Activated CD4-positive, CD25-positive, alpha-beta regulatory T cell treated with anti-CD3 and anti-CD28 coated beads, Interleukin-2, amount 50 U/mL, for 24 hours (primary cell): ENCODE measurements at regions not wholly inside any gene's neighbourhood (a gene's known extent, or its start where the extent isn't known, plus 50 kb on each side); places are given as distances from the start of the nearest gene placed in this dataset.
"Not testable (repeated sequence)": the region's sequence is repeated elsewhere in the genome, so short reads cannot be mapped to it uniquely, and the experiment has no call there.

Experiments
- ATAC-seq, 2 donors: fragments of 150-1000 bp; cut with Tn5 transposase; one replicate each; pipeline ENCODE4 v1.10.0; 2021; ENCODE audit warnings: mild to moderate bottlenecking in 1 of 2, moderate library complexity in 1 of 2

GRCh38 chr3:168839653-168840052, 743.9 kb upstream of the GOLIM4 start:
- no peak for ATAC-seq

GRCh38 chr3:168834558-168834957, 738.8 kb upstream of the GOLIM4 start:
- ATAC-seq: no peak

GRCh38 chr3:168828943-168829342, 733.2 kb upstream of the GOLIM4 start:
- no peak for ATAC-seq

DNA sequence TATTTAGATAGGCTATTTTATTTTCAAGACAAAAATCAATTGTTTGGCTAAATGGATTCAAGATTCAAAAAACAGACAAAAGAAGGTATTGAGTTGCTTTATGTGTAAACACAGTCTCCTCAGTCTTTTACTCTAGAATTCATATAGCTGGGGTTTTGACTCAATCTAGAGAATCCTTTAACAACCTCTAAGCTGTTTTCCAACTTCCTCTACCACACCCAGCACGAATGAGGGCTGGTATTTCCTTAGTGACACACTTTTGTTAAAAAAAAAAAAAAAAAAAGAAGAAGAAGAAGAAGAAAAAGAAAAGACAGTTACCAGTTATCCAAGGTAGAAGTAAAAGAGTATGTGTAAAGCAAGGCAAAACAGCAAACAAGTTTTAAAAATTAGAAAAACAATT, 732.8 kb upstream of the GOLIM4 start:
- ATAC-seq: no peak

GRCh38 chr3:168828014-168828413, 732.3 kb upstream of the GOLIM4 start:
- no peak for ATAC-seq

DNA sequence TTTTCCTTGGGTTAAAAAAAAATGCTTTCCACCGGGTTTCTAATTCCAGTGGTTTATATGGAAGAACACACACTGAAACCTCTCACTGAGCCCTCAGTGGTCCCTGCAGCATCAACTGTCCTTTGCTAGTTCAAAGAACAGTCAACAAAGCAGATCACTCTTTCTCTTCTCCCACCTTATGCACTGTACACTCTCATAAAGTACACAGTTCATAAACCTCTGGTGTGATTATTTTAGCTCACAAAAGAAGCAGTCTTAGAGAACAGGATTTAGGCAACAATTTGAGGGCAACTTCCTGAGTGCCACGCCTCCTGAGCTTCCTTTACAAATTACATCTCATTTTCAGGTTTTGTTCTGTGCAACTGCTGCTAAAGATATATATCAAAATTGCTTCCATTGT, 728.4 kb upstream of the GOLIM4 start:
- ATAC-seq: no peak

DNA sequence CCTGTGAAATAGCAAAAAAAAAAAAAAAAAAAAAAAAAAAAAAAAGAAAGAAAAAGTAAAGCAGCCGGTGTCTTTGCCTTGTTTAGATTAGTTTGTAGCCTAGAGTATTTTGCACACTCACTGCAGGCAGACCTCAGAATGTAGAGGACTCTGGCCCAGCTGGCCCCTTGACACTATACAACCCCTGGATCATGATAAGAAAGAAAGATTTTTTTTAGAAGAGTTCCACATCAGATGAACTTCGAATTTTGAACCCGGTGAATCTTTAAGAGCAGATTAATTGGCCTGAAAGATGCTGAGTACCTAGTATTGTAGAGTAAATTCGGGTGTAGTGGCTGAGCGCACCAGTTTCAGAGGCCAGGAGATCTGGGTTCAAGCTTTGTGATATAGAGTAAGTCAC, 727.7 kb upstream of the GOLIM4 start:
- ATAC-seq: no peak

DNA sequence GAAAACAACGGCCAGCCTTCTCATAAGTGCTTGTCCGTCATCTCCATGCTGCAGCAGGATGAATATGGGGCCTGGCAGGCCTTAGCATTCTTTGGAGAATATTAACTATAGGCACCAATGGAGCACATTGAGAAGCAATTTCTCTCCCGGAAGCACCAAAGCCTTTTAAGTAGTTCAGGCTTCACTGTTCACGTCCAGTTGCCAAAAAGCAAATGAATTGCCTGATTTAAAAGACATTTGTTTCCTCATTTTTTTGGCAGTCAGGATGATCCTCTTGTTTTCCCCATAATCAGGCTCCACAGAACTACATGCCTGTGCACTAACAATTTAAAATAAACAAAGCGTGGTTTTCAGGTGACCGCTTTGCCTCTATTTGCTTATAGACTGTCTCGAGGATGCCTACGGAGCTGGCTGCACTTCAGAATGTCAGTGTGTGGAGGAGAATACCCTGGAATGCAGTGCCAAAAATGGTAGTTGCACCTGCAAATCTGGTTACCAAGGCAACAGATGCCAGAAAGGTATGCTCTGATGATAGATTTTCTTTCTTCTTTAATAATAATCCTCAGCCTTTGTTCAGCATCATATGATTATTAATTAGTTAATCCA, 725.2 kb upstream of the GOLIM4 start:
- no peak for ATAC-seq

DNA sequence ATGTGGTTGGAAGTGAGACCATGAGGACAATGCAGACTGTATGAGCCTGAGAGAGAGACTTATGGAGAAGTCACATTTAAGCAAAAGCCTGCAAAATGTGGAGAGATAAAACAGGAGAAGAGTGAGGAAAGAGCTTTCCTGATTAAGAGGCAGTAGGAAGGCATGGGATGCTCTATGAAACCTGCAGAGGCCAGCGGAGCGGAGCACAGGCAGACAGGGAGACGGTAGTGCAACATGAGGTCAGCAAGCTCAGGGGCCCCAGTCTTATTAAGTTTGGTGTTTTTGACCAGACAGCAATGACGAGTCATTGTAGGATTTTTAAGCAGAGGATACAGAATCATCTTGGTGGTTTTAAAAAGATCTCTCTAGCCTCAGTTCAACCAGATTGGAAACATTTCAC, 721.5 kb upstream of the GOLIM4 start:
- ATAC-seq: no peak

- no peak for ATAC-seq
These were observed 720.2 kb upstream of the GOLIM4 start for GRCh38 chr3:168815946-168816345.

- no peak for ATAC-seq
These were observed 717.6 kb upstream of the GOLIM4 start for GRCh38 chr3:168813225-168813802.

- ATAC-seq: no peak
These were observed 716.5 kb upstream of the GOLIM4 start for GRCh38 chr3:168812234-168812633.

GRCh38 chr3:168808596-168808995, 712.9 kb upstream of the GOLIM4 start:
- no peak for ATAC-seq

- ATAC-seq: no peak
These were observed 711.7 kb upstream of the GOLIM4 start for GRCh38 chr3:168807448-168807847.

DNA sequence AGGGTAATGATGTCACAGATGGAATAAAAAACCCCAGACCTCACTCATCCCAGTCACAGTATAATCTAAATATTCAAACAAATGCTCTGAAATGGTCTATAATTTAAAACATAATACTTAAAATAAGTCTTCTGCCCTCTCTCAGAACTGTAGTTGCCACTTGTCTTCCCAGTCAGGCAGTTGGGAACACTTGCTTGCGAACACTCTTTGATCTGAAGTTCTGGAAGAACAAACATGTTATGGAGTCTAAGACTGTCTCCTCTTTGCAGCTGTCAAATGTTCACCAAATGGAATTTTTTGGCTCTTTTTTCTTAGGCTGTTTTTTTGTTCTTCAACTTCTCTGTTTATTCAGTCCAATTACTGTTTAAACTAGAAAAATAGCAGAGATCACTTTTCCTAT, 711.1 kb upstream of the GOLIM4 start:
- no peak for ATAC-seq

GRCh38 chr3:168803536-168803935, 707.8 kb upstream of the GOLIM4 start:
- no peak for ATAC-seq

DNA sequence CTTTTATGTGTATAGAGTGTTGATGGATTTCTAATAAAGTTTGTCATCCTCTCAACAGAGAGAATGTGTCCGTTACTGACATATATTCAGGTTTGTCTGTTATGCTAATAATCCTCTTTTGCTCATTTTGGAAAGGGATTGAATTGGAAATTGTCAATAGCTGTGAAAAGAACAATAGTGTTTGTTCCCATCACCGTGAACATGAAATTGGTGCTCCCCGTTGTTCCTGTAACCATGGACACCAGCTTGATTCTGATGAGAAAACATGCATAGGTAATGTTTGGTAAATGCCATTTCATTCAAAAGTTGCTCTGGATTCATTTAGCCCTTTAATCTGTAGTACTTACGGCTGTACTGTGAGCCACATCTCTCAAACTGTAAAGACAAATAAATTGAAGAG, 707.0 kb upstream of the GOLIM4 start:
- ATAC-seq: no peak

- no peak for ATAC-seq
These were observed 706.1 kb upstream of the GOLIM4 start for GRCh38 chr3:168801794-168802193.

DNA sequence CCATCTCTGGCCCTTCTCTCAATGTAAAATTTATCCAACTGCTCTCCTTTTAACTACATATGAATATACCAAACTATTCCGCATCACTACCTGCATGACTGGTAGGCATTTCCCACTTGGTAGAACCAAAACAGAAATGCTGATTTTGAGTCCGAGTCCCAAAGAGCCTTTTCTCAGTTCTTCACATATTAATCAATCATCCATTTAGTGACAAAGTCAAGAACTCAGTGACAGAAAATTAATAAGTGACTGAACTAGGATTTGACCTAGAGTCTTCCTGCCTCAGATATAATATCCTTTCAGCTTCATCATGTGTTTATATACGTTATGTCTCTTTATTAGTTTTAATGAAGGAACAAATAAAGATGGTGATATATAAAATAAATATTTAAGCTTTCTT, 700.6 kb upstream of the GOLIM4 start:
- no peak for ATAC-seq

GRCh38 chr3:168794427-168794826, 698.7 kb upstream of the GOLIM4 start:
- no peak for ATAC-seq

DNA sequence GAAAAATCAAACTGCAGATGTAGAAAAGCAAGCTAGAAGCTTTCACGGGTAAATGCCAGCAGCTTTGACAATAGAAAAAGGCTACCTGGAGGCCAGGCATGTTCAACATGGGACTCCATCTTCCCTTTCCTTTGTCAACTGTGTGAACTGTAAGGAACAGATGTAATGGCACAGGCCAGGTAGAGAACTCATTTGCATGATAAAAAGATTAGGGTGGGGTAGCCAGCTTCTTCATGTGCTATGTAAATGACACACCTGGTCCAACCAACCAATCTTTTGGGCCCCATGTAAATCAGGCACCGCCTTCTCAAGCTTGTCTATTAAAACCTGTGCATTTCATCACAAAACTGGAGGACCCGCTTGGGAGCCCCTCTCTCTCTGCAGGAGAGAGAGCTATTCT, 686.5 kb upstream of the GOLIM4 start:
- ATAC-seq: no peak

GRCh38 chr3:168779970-168780645, 684.4 kb upstream of the GOLIM4 start:
- not testable (repeated sequence) for ATAC-seq

DNA sequence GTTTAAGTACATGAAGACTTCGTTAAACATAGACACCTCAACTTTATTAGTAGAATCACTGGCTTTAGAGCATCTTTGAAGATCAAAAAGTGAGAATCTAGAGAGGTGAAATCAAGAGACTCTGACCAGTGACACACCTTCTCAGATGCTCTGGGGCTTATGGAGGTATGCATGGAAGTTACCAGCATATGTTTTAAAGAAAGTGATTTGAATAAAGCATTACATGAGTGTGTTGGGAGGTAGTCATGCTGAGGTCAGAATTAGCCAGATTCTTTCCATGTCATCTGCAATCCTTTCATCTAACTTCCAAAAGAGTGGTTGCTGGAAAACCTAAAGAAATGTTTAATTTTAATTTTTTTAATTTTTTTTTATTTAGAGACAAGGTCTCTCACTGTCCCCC, 658.0 kb upstream of the GOLIM4 start:
- ATAC-seq: no peak

DNA sequence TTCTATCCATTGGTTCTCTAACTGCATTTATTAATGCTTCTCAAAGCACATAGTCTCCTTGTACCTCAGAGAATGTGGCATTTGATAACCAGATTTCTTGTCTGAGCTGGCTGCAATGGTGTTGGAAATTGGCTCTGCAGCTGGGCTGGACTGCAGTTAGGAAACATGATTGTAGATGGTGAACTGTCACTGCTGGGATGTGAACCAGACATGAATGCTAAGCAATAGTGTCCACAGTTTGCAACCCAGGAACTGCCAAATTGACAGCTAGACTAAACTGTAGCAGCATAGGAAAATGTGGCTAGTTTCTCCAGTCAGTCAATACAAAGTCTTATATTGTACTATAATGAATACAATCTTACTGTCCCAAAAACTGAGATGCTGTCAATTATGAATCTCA, 656.6 kb upstream of the GOLIM4 start:
- ATAC-seq: no peak

DNA sequence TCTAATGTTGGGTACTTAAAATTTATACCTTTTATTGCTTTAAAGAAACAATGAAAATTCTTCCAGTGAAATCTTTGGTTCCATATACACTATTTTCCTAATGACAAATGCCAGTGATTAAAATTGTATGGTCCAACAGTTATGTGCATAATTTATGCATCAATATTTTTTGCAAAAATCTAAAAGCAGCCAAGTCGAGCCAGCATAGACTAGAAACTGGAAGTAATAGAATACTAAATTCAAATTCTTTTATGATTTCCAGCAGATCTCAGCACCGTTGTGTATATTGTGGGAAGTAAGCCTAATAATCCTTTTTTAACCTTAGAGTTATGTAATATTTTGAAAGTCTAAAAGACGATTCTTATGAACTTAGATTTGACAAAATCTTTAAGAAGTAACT, 652.0 kb upstream of the GOLIM4 start:
- no peak for ATAC-seq
